Liver (tissue), 8 donors: ENCODE measurements at regions not wholly inside any gene's neighbourhood (a gene's known extent, or its start where the extent isn't known, plus 50 kb on each side); places are given as distances from the start of the nearest gene placed in this dataset.

ENCODE experiments used
- DNase-seq: peaks from one replicate; pipeline ENCODE4 v3.0.0-alpha.2; 2017; ENCODE audit warnings: low spot score
- H3K27ac ChIP-seq, 2 donors: one replicate each; pipeline ENCODE4 v1.7.0; 2013; ENCODE audit warnings: inconsistent platforms in 2 of 2, low read length in 2 of 2, control low read depth in 1 of 2, low read depth in 1 of 2, mild to moderate bottlenecking in 1 of 2
- H3K27me3 ChIP-seq, 4 donors: one replicate each; pipeline versions ENCODE4 v1.6.1 to v1.7.0; 2013; ENCODE audit warnings: low read length in 3 of 4, inconsistent platforms in 1 of 4, mild to moderate bottlenecking in 1 of 4, moderate library complexity in 1 of 4; ENCODE audit not compliant: control insufficient read depth in 4 of 4, insufficient read depth in 4 of 4
- H3K36me3 ChIP-seq, 4 donors: one replicate each; pipeline versions ENCODE4 v1.6.1 to v1.7.0; 2013; ENCODE audit warnings: low read length in 3 of 4, mild to moderate bottlenecking in 3 of 4, low read depth in 1 of 4, moderate library complexity in 1 of 4; ENCODE audit not compliant: control insufficient read depth in 4 of 4, insufficient read depth in 3 of 4
- H3K4me1 ChIP-seq, 4 donors: one replicate each; pipeline versions ENCODE4 v1.6.1 to v1.7.0; 2013; ENCODE audit warnings: low read length in 3 of 4, mild to moderate bottlenecking in 3 of 4, moderate library complexity in 1 of 4; ENCODE audit not compliant: control insufficient read depth in 4 of 4, insufficient read depth in 4 of 4
- H3K4me3 ChIP-seq, 3 donors: one replicate each; pipeline versions ENCODE4 v1.6.1 to v1.7.0; 2013; ENCODE audit warnings: low read length in 3 of 3, control low read depth in 1 of 3, low read depth in 1 of 3, mild to moderate bottlenecking in 1 of 3
- H3K9ac ChIP-seq, 2 donors: one replicate each; pipeline ENCODE4 v1.7.0; 2013; ENCODE audit warnings: low read length in 2 of 2, mild to moderate bottlenecking in 2 of 2, moderate library complexity in 2 of 2, control low read depth in 1 of 2, low read depth in 1 of 2
- H3K9me3 ChIP-seq, 4 donors: one replicate each; pipeline versions ENCODE4 v1.6.1 to v1.7.0; 2013; ENCODE audit warnings: low read length in 3 of 4; ENCODE audit not compliant: control insufficient read depth in 4 of 4
- ATF3 ChIP-seq: IDR thresholded peaks from 2 replicates; pipeline ENCODE4 v1.6.1; 2016; ENCODE audit warnings: antibody characterized with exemption
- CTCF ChIP-seq: fragments of 150-350 bp; IDR thresholded peaks from 2 replicates; pipeline ENCODE4 v1.5.1; 2017; ENCODE audit warnings: improper control_type of control experiment, low read depth, low read length; ENCODE audit not compliant: missing input control
- EGR1 ChIP-seq, 2 donors: IDR thresholded peaks; 2 replicates each; pipeline ENCODE4 v1.6.1; 2016 to 2018; ENCODE audit warnings: antibody characterized with exemption in 2 of 2, low read depth in 2 of 2
- FOXA1 ChIP-seq: IDR thresholded peaks from 2 replicates; pipeline ENCODE4 v1.6.1; 2016; ENCODE audit warnings: antibody characterized with exemption
- FOXA2 ChIP-seq: IDR thresholded peaks from 2 replicates; pipeline ENCODE4 v1.6.1; 2016; ENCODE audit warnings: antibody characterized with exemption
- GABPA ChIP-seq, 2 donors: IDR thresholded peaks in 1 of 2; conservative IDR thresholded peaks in 1 of 2; 2 replicates each; pipeline ENCODE4 v1.6.1; 2016; ENCODE audit warnings: antibody characterized with exemption in 2 of 2, mild to moderate bottlenecking in 1 of 2, moderate library complexity in 1 of 2
- HNF4A ChIP-seq, 2 donors: conservative IDR thresholded peaks; 2 replicates each; pipeline ENCODE4 v1.6.1; 2016; ENCODE audit warnings: antibody characterized with exemption in 2 of 2, mild to moderate bottlenecking in 2 of 2
- HNF4G ChIP-seq: IDR thresholded peaks from 2 replicates; pipeline ENCODE4 v1.6.1; 2016; ENCODE audit warnings: antibody characterized with exemption
- JUND ChIP-seq, 2 donors: IDR thresholded peaks; 2 replicates each; pipeline ENCODE4 v1.6.1; 2016; ENCODE audit warnings: antibody characterized with exemption in 2 of 2
- MAX ChIP-seq: IDR thresholded peaks from 2 replicates; pipeline ENCODE4 v1.6.1; 2016; ENCODE audit warnings: antibody characterized with exemption
- NR2F2 ChIP-seq: IDR thresholded peaks from 2 replicates; pipeline ENCODE4 v1.6.1; 2016; ENCODE audit warnings: antibody characterized with exemption
- RAD21 ChIP-seq, 2 donors: IDR thresholded peaks; 2 replicates each; pipeline ENCODE4 v1.6.1; 2016; ENCODE audit warnings: antibody characterized with exemption in 2 of 2, mild to moderate bottlenecking in 2 of 2
- REST ChIP-seq: IDR thresholded peaks from 2 replicates; pipeline ENCODE4 v1.6.1; 2016; ENCODE audit warnings: antibody characterized with exemption, mild to moderate bottlenecking
- RXRA ChIP-seq, 2 donors: IDR thresholded peaks; 2 replicates each; pipeline ENCODE4 v1.6.1; 2017 to 2018; ENCODE audit warnings: antibody characterized with exemption in 2 of 2, mild to moderate bottlenecking in 1 of 2
- SP1 ChIP-seq: IDR thresholded peaks from 2 replicates; pipeline ENCODE4 v1.6.1; 2018; ENCODE audit warnings: antibody characterized with exemption, mild to moderate bottlenecking
- TAF1 ChIP-seq: conservative IDR thresholded peaks from 2 replicates; pipeline ENCODE4 v1.6.1; 2016; ENCODE audit warnings: antibody characterized with exemption, mild to moderate bottlenecking
- YY1 ChIP-seq: IDR thresholded peaks from 2 replicates; pipeline ENCODE4 v1.6.1; 2016; ENCODE audit warnings: antibody characterized with exemption, mild to moderate bottlenecking
- ZBTB33 ChIP-seq: IDR thresholded peaks from 2 replicates; pipeline ENCODE4 v1.6.1; 2016; ENCODE audit warnings: antibody characterized with exemption
- WGBS: extraction: QIAGEN DNeasy Blood & Tissue Kit; methylation state at CpG from one replicate; pipeline ENCODE4 v1.1.7; 2013; 5-methylcytosine and 5-hydroxymethylcytosine counted together
- donor health status: healthy.
- donor health status: healthy.
- donor health status: healthy.
- donor health status: healthy.
- donor health status: healthy.

GRCh38 chr4:33961761-33962160 is 2282.6 kb downstream of the ARAP2 start:
- Histone ChIP-seq H3K4me1 (no peaks in the 10 kb centered on the region), H3K36me3 (no peaks in the 10 kb centered on the region), H3K27ac (no peak overlapping the region), H3K4me3 (no peak overlapping the region), H3K9ac (no peak overlapping the region), H3K27me3 (no peaks in the 10 kb centered on the region), H3K9me3 (no peaks in the 10 kb centered on the region)
- DNase-seq, result no peak
- WGBS, result 80% methylated on average over 2 of the region's 2 CpGs
- TF ChIP-seq NR2F2 (no peak), FOXA2 (no peak), HNF4A (conservative IDR thresholded peaks at IDR 0.05) (no peak), JUND (IDR thresholded peaks at IDR 0.05) (no peak), RAD21 (IDR thresholded peaks at IDR 0.05) (no peak), FOXA1 (no peak), REST (no peak), CTCF (no peak), MAX (no peak), RXRA (IDR thresholded peaks at IDR 0.05) (no peak), TAF1 (no peak), ZBTB33 (no peak), YY1 (no peak), EGR1 (IDR thresholded peaks at IDR 0.05; ENCODE audit: low read depth in 2 of 2) (no peak), SP1 (no peak), HNF4G (no peak), GABPA (IDR thresholded peaks at IDR 0.05 in 1 of 2, conservative IDR thresholded peaks at IDR 0.05 in 1 of 2) (no peak), ATF3 (no peak)

GRCh38 chr4:33966808-33967207 is 2277.5 kb downstream of the ARAP2 start:
- 88% methylated on average over 1 of the region's 1 CpG for WGBS
- Histone ChIP-seq H3K9me3 (peaks cover 0 to 3% (median 2%) of the 10 kb centered on the region in 4 donors), H3K36me3 (no peaks in the 10 kb centered on the region), H3K4me1 (no peaks in the 10 kb centered on the region), H3K27ac (no peak overlapping the region), H3K27me3 (no peaks in the 10 kb centered on the region), H3K4me3 (no peak overlapping the region), H3K9ac (no peak overlapping the region)
- TF ChIP-seq EGR1 (IDR thresholded peaks at IDR 0.05; ENCODE audit: low read depth in 2 of 2), result no peak
- no peak for TF ChIP-seq JUND (IDR thresholded peaks at IDR 0.05)
- TF ChIP-seq FOXA1, result no peak
- no peak for TF ChIP-seq RAD21 (IDR thresholded peaks at IDR 0.05)
- no peak for TF ChIP-seq REST
- TF ChIP-seq NR2F2, result no peak
- no peak for TF ChIP-seq TAF1
- no peak for DNase-seq
